ENCODE measurements at regions not wholly inside any gene's neighbourhood (a gene's known extent, or its start where the extent isn't known, plus 50 kb on each side); places are given as distances from the start of the nearest gene placed in this dataset.

DNA sequence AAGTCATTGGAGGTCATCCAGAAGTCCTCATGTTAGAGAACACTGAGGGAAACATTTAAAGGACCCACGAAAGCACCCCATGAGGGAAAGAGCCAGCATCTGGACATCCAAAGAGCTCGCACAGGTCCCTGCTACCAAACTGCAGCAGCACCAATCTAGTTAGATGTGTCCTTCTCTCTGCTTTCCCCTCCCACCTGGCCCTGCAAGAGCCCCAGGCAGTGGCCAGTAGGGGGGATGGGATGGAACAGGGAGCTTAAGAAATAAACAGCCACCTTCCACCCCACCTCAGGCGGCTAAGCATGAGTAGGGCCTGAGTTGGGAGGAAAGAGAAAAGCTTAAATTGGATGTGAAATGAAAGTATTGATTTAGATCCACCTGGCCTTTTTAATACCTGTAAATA is 175.9 kb upstream of the KCND3 start (continued):
- TF ChIP-seq, protein P1, sequence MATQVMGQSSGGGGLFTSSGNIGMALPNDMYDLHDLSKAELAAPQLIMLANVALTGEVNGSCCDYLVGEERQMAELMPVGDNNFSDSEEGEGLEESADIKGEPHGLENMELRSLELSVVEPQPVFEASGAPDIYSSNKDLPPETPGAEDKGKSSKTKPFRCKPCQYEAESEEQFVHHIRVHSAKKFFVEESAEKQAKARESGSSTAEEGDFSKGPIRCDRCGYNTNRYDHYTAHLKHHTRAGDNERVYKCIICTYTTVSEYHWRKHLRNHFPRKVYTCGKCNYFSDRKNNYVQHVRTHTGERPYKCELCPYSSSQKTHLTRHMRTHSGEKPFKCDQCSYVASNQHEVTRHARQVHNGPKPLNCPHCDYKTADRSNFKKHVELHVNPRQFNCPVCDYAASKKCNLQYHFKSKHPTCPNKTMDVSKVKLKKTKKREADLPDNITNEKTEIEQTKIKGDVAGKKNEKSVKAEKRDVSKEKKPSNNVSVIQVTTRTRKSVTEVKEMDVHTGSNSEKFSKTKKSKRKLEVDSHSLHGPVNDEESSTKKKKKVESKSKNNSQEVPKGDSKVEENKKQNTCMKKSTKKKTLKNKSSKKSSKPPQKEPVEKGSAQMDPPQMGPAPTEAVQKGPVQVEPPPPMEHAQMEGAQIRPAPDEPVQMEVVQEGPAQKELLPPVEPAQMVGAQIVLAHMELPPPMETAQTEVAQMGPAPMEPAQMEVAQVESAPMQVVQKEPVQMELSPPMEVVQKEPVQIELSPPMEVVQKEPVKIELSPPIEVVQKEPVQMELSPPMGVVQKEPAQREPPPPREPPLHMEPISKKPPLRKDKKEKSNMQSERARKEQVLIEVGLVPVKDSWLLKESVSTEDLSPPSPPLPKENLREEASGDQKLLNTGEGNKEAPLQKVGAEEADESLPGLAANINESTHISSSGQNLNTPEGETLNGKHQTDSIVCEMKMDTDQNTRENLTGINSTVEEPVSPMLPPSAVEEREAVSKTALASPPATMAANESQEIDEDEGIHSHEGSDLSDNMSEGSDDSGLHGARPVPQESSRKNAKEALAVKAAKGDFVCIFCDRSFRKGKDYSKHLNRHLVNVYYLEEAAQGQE (IDR thresholded peaks at IDR 0.05; ENCODE audit: unreplicated experiment), result no peak
- TF ChIP-seq, protein P2, sequence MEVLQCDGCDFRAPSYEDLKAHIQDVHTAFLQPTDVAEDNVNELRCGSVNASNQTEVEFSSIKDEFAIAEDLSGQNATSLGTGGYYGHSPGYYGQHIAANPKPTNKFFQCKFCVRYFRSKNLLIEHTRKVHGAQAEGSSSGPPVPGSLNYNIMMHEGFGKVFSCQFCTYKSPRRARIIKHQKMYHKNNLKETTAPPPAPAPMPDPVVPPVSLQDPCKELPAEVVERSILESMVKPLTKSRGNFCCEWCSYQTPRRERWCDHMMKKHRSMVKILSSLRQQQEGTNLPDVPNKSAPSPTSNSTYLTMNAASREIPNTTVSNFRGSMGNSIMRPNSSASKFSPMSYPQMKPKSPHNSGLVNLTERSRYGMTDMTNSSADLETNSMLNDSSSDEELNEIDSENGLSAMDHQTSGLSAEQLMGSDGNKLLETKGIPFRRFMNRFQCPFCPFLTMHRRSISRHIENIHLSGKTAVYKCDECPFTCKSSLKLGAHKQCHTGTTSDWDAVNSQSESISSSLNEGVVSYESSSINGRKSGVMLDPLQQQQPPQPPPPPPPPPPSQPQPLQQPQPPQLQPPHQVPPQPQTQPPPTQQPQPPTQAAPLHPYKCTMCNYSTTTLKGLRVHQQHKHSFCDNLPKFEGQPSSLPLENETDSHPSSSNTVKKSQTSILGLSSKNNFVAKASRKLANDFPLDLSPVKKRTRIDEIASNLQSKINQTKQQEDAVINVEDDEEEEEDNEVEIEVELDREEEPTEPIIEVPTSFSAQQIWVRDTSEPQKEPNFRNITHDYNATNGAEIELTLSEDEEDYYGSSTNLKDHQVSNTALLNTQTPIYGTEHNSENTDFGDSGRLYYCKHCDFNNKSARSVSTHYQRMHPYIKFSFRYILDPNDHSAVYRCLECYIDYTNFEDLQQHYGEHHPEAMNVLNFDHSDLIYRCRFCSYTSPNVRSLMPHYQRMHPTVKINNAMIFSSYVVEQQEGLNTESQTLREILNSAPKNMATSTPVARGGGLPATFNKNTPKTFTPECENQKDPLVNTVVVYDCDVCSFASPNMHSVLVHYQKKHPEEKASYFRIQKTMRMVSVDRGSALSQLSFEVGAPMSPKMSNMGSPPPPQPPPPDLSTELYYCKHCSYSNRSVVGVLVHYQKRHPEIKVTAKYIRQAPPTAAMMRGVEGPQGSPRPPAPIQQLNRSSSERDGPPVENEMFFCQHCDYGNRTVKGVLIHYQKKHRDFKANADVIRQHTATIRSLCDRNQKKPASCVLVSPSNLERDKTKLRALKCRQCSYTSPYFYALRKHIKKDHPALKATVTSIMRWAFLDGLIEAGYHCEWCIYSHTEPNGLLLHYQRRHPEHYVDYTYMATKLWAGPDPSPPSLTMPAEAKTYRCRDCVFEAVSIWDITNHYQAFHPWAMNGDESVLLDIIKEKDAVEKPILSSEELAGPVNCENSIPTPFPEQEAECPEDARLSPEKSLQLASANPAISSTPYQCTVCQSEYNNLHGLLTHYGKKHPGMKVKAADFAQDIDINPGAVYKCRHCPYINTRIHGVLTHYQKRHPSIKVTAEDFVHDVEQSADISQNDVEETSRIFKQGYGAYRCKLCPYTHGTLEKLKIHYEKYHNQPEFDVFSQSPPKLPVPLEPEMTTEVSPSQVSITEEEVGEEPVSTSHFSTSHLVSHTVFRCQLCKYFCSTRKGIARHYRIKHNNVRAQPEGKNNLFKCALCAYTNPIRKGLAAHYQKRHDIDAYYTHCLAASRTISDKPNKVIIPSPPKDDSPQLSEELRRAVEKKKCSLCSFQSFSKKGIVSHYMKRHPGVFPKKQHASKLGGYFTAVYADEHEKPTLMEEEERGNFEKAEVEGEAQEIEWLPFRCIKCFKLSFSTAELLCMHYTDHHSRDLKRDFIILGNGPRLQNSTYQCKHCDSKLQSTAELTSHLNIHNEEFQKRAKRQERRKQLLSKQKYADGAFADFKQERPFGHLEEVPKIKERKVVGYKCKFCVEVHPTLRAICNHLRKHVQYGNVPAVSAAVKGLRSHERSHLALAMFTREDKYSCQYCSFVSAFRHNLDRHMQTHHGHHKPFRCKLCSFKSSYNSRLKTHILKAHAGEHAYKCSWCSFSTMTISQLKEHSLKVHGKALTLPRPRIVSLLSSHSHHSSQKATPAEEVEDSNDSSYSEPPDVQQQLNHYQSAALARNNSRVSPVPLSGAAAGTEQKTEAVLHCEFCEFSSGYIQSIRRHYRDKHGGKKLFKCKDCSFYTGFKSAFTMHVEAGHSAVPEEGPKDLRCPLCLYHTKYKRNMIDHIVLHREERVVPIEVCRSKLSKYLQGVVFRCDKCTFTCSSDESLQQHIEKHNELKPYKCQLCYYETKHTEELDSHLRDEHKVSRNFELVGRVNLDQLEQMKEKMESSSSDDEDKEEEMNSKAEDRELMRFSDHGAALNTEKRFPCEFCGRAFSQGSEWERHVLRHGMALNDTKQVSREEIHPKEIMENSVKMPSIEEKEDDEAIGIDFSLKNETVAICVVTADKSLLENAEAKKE (CRISPR knock-in tag; IDR thresholded peaks at IDR 0.05), result no peak
- TF ChIP-seq NANOG (IDR thresholded peaks at IDR 0.05; ENCODE audit: borderline replicate concordance), result no peak
- TF ChIP-seq ZNF331 (CRISPR knock-in tag; IDR thresholded peaks at IDR 0.05; ENCODE audit: low read depth), result no peak

DNA sequence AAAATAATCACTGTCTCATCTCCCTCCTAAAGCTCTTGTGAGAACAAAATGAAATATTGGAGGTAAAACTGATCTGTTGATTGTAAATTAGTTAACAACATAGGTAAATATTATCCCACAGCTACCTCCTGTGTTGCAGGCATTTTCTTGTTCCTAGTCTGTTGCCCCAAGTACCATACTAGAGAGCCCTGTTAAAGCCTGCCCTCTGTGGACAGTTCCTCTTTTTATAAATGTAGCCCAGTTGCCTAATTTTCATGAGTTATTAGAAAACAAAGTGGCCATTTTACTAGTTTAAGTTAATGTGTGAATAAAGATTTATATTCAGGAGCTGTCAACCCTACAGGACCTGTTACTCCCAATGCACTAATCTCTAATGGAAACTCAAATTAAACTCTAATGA is 180.0 kb upstream of the KCND3 start:
- Mint-ChIP-seq H3K36me3 (ENCODE audit: low read depth) (no peaks in the 10 kb centered on the region), H3K27me3 (ENCODE audit: insufficient read depth, low read depth, poor library complexity) (peaks cover 1% of the 10 kb centered on the region), H3K4me1 (no peaks in the 10 kb centered on the region), H3K9me3 (no peaks in the 10 kb centered on the region), H3K4me3 (no peak overlapping the region), H3K27ac (no peak overlapping the region)
- H3K27me3 ChIP-seq (ENCODE audit: insufficient read depth), result no peaks in the 10 kb centered on the region
- ATAC-seq (no peak), DNase-seq (ENCODE audit: low spot score) (no peak)
- 0 out of 2 replicates have a peak, but pooled peaks cover 5% of the 10 kb centered on the region for H3K9me2 ChIP-seq (ENCODE audit: insufficient read depth)
- H3F3A ChIP-seq (replicated peaks; ENCODE audit: low read depth), result no peaks in the 10 kb centered on the region
- H2AFZ ChIP-seq, result no peak overlapping the region
- H3K4me1 ChIP-seq (ENCODE audit: insufficient read depth), result 0 out of 2 replicates have a peak, but pooled peaks cover 3% of the 10 kb centered on the region
- no peak overlapping the region for H3K4me2 ChIP-seq
- H3K27ac ChIP-seq (ENCODE audit: low read depth), result no peak overlapping the region
- H4K20me1 ChIP-seq (replicated peaks; ENCODE audit: insufficient read depth), result peaks cover 3% of the 10 kb centered on the region; the same call in 1 of the 2 replicates
- H3K4me3 ChIP-seq, result no peak overlapping the region
- H3K79me2 ChIP-seq (replicated peaks; ENCODE audit: insufficient read depth), result no peaks in the 10 kb centered on the region
- no peaks in the 10 kb centered on the region for H3K36me3 ChIP-seq (ENCODE audit: insufficient read depth)
- TF ChIP-seq, protein P1 (IDR thresholded peaks at IDR 0.05; ENCODE audit: unreplicated experiment), result no peak
